GM12875 (cell line): ENCODE measurements at regions not wholly inside any gene's neighbourhood (a gene's known extent, or its start where the extent isn't known, plus 50 kb on each side); places are given as distances from the start of the nearest gene placed in this dataset.

Experiments
- H3K4me3 ChIP-seq: one replicate; pipeline ENCODE4 v1.5.1; 2011; ENCODE audit warnings: low read depth, low read length, control low read depth
- CTCF ChIP-seq: IDR thresholded peaks from 2 replicates; pipeline ENCODE4 v1.5.1; 2011; ENCODE audit warnings: low read depth, mild to moderate bottlenecking, control low read depth, inconsistent platforms, low read length, moderate library complexity, borderline replicate concordance; ENCODE audit not compliant: insufficient read depth

GRCh38 chr4:111020476-111020875, 397.6 kb upstream of the PITX2 start:
- no peak overlapping the region for H3K4me3 ChIP-seq
- no peak for TF ChIP-seq CTCF

- no peak overlapping the region for H3K4me3 ChIP-seq
- TF ChIP-seq CTCF = no peak
These were observed 398.1 kb upstream of the PITX2 start for GRCh38 chr4:111020961-111021360.

- TF ChIP-seq CTCF = no peak
- no peak overlapping the region for H3K4me3 ChIP-seq
These were observed 399.9 kb upstream of the PITX2 start for GRCh38 chr4:111022758-111023157.

GRCh38 chr4:111027526-111027925, 404.6 kb upstream of the PITX2 start:
- no peak for TF ChIP-seq CTCF
- no peak overlapping the region for H3K4me3 ChIP-seq

- H3K4me3 ChIP-seq = no peak overlapping the region
- no peak for TF ChIP-seq CTCF
These were observed 405.9 kb upstream of the PITX2 start for GRCh38 chr4:111028795-111029194.

- H3K4me3 ChIP-seq = no peak overlapping the region
- no peak for TF ChIP-seq CTCF
These were observed 408.2 kb upstream of the PITX2 start for GRCh38 chr4:111031001-111031579.

- TF ChIP-seq CTCF = no peak
- H3K4me3 ChIP-seq = no peak overlapping the region
These were observed 408.7 kb upstream of the PITX2 start for GRCh38 chr4:111031596-111031995.
